ENCODE measurements at regions not wholly inside any gene's neighbourhood (a gene's known extent, or its start where the extent isn't known, plus 50 kb on each side); places are given as distances from the start of the nearest gene placed in this dataset.
"Not testable (repeated sequence)": the region's sequence is repeated elsewhere in the genome, so short reads cannot be mapped to it uniquely, and the experiment has no call there.

DNA sequence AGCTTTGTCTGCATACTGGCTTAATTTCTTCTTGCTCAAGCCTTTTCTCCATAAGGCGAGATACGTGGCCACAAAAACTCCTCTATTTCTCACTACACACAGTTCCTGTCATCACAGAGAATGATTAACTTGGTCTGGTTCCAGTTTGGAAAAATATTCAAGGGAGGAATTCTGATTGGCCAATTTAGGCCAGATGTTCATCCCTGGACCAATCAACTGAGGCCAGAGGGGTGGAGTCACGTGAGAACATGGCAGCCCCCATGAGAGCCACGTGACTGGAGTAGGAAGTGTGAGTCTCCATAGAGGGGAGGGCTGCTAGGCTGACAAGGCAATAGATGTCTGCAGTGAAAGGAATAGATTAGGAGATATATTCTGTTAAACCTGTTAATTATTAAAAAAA, 200.0 kb downstream of the OTOP1 start:
- DNase-seq (ENCODE audit: low read depth in 4 of 4, low spot score in 3 of 4), result not testable (repeated sequence)

DNA sequence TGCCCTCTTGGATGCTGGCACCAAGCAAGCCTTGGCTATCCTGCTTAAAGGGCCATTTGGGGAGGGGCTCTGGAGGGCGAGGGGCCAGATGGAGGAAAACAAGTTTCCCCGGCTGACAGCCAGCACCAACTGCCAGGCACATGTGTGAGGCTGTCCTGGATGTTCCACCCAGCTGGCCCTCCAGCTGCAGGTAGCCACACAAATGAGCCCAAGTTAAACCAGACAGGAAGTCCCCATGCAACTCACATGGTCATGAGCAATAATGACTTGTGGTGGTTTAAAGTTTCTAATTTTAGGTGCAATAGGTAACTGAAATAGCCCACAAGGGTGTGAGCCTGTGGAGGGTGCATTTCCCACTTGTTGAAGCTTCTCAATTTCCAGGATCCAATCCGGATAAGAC, 198.0 kb downstream of the OTOP1 start:
- not testable (repeated sequence) for DNase-seq (ENCODE audit: low read depth in 4 of 4, low spot score in 3 of 4)

- DNase-seq (ENCODE audit: low read depth in 4 of 4, low spot score in 3 of 4), result not testable (repeated sequence)
Observed at GRCh38 chr4:4030509-4030908, 196.2 kb downstream of the OTOP1 start.

GRCh38 chr4:4031446-4032135, 195.1 kb downstream of the OTOP1 start:
- not testable (repeated sequence) for DNase-seq (ENCODE audit: low read depth in 4 of 4, low spot score in 3 of 4)

- DNase-seq (ENCODE audit: low read depth in 4 of 4, low spot score in 3 of 4), result not testable (repeated sequence)
Observed at GRCh38 chr4:4032364-4032763, 194.4 kb downstream of the OTOP1 start.

GRCh38 chr4:4032801-4033605, 193.7 kb downstream of the OTOP1 start:
- not testable (repeated sequence) for DNase-seq (ENCODE audit: low read depth in 4 of 4, low spot score in 3 of 4)

GRCh38 chr4:4037399-4038138, 189.2 kb downstream of the OTOP1 start:
- not testable (repeated sequence) for DNase-seq (ENCODE audit: low read depth in 4 of 4, low spot score in 3 of 4)

GRCh38 chr4:4045823-4046222, 180.9 kb downstream of the OTOP1 start:
- not testable (repeated sequence) for DNase-seq (ENCODE audit: low read depth in 4 of 4, low spot score in 3 of 4)

DNA sequence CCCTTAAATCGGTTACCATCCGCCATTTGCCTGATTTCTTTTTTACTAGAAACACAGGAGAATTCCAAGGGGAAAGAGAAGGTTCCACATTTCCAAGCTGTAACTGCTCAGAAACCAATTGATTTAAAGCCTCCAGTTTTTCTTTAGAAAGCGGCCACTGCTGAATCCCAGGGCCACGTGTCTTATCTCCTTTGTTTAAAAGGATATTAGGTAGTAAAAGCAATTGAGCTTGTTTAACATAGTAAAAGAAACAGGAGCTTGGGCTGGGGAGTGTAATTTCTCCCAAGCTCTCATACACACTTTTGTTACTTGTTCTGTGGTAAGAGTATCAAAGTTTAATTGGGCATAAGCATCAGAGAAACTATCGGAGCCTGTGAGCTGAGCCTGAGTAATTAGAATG, 180.0 kb downstream of the OTOP1 start:
- DNase-seq (ENCODE audit: low read depth in 4 of 4, low spot score in 3 of 4), result not testable (repeated sequence)

DNA sequence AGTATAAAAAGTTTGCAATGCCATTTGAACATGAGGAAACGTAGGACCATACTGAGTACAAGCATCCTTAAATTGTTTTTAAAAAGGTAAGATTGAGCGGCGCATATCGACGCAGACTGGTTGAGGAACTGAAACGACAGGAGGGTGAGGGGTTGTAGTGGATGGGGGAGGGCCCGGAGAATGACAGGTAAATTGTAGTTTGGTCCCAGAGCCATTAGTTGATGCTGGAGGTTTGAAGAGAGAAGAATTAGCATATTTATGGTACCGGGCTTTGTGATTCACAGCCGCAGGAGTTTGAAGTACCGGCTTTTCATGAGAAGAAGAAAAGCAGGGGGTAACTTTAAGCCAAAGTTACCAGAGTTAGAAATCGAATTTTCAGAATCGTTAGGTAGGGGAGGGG, 179.5 kb downstream of the OTOP1 start:
- not testable (repeated sequence) for DNase-seq (ENCODE audit: low read depth in 4 of 4, low spot score in 3 of 4)

DNA sequence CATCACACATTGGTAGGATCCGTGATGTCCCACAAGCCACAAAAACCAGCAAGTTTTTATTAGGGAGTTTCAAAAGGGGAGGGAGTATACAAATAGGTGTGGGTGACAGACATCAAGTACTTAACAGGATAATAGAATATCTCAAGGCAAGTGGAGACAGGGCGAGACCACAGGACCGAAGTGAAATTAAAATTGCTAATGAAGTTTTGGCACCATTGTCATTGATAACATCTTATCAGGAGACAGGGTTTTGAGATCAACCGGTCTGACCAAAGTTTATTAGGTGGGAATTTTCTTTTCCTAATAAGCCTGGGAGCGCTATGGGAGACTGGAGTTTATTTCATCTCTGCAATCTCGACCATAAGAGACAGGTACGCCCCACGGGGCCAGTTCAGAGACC, 178.5 kb downstream of the OTOP1 start:
- not testable (repeated sequence) for DNase-seq (ENCODE audit: low read depth in 4 of 4, low spot score in 3 of 4)

GRCh38 chr4:4050781-4051180, 175.9 kb downstream of the OTOP1 start:
- DNase-seq (ENCODE audit: low read depth in 4 of 4, low spot score in 3 of 4), result not testable (repeated sequence)

- DNase-seq (ENCODE audit: low read depth in 4 of 4, low spot score in 3 of 4), result not testable (repeated sequence)
Observed at GRCh38 chr4:4052933-4053332, 173.8 kb downstream of the OTOP1 start.

DNA sequence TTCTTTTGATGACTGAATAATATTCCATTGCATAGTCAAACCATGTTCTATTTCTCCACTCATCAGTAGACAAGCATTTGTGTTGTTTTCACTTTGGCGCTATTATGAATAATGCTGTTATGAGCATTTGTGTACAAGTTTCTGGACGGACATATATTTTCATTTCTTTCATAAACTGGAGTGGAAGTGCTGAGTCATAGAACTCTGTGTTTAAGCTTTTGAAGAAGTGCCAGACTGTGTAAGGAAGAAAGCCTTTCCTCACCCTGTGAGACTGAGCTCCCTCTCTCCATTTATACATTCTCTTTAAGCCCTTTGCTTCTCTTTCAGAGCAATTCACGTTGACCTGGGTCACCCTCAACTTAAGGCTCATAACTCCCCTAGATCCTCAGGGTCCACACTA, 169.5 kb downstream of the OTOP1 start:
- DNase-seq (ENCODE audit: low read depth in 4 of 4, low spot score in 3 of 4), result not testable (repeated sequence)

DNA sequence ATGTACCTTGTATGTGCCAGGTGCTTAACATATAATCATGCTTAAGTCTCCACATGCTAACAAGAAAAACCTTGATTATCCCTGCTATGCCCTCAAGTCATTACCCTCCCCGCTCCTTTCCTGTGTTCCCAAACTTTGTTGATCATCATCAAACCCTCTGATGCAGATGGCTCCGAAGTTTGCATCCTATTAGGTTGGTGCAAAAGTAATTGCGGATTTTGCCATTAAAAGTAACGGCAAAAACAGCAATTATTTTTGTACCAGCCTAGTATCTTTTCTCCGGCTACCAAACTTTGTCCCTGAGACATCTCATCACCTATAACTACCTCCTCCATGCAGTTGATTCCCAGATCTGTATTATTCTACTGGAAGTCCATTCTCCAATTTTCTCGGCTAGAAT, 142.6 kb downstream of the OTOP1 start:
- not testable (repeated sequence) for DNase-seq (ENCODE audit: low read depth in 4 of 4, low spot score in 3 of 4)

DNA sequence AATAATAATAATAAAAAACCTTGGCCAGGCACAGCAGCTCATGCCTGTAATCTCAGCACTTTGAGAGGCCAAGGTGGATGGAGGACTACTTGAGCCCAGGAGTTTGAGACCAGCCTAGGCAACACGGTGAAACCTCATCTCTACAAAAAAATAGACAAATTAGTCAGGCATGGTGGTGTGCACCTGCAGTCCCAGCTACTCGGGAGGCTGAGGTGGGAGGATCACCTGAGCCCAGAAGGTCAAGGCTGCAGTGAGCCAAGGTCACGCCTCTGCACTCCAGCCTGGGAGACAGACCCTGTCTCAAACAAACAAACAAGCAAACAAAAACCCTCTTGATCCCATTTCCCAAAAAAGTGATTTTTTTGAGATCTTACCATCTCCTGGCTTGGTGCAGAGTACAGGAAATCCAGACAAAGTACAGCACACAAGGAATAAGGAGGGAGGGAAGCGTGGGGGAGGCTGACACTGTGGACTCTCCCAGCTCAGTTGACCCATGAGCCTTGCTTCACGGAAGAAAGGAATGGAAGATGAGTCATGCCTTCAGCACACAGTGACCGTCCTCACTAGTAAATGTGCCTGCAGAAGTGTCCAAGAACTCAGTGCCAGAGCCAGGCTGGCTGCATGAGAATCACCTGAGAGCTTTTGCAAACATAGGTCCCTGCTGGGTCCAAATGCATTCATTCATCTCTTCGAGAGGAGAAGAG, 136.9 kb downstream of the OTOP1 start:
- DNase-seq (ENCODE audit: low read depth in 4 of 4, low spot score in 3 of 4), result not testable (repeated sequence)

DNA sequence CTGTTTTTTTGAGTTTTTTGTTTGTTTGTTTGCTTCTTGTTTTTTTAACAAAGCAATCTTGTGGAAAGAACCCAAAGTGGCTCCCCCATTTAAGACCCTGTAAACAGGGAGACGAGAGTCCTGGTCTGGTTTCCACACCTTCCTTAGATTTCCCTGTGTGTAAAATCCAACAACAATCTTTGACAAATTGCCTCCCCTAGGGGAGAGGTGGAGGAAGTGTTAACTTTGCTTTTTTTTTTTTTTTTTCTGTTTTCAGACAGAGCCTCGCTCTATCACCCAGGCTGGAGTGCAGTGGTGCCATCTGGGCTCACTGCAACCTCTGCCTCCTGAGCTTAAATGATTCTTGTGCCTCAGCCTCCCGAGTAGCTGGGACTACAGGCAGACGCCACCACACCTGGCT, 136.0 kb downstream of the OTOP1 start:
- not testable (repeated sequence) for DNase-seq (ENCODE audit: low read depth in 4 of 4, low spot score in 3 of 4)

GRCh38 chr4:4092159-4092558, 134.6 kb downstream of the OTOP1 start:
- DNase-seq (ENCODE audit: low read depth in 4 of 4, low spot score in 3 of 4), result not testable (repeated sequence)

- DNase-seq (ENCODE audit: low read depth in 4 of 4, low spot score in 3 of 4), result not testable (repeated sequence)
Observed at GRCh38 chr4:4099610-4100009, 127.1 kb downstream of the OTOP1 start.

DNA sequence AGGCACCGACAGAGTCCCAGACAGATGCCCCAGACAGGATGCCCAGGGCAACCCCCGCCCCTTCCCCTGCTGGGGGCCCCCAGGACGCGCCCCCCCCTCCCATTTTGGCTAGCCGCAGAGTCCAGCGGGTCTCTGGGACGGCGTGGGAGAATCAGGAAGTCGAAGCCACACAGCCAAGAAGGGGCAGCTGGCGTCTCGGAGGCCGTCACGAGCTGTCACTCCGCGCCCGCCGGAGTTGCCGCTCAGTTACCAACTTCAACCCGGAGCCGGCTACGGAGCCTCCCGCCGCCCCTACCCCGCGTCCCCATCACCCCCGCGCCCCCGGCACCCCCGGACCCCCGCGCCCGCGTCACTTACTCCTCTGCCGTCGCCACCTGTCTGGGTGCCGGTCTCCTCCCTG, 119.8 kb downstream of the OTOP1 start:
- not testable (repeated sequence) for DNase-seq (ENCODE audit: low read depth in 4 of 4, low spot score in 3 of 4)
